Glutamatergic neuron (in vitro differentiated cells): ENCODE measurements at regions not wholly inside any gene's neighbourhood (a gene's known extent, or its start where the extent isn't known, plus 50 kb on each side); places are given as distances from the start of the nearest gene placed in this dataset.

ENCODE experiments used
- DNase-seq: peaks from one replicate; pipeline ENCODE4 v3.0.0; 2022
- H3K27ac Mint-ChIP-seq: one replicate; pipeline ENCODE4 v1.8.0; 2020; ENCODE audit warnings: mild to moderate bottlenecking, mixed read lengths, inconsistent platforms; ENCODE audit not compliant: unreplicated experiment
- H3K27me3 Mint-ChIP-seq: one replicate; pipeline ENCODE4 v1.8.0; 2020; ENCODE audit warnings: mild to moderate bottlenecking, moderate library complexity, mixed read lengths, inconsistent platforms; ENCODE audit not compliant: unreplicated experiment
- H3K36me3 Mint-ChIP-seq: one replicate; pipeline ENCODE4 v1.8.0; 2020; ENCODE audit warnings: mild to moderate bottlenecking, mixed read lengths, inconsistent platforms; ENCODE audit not compliant: unreplicated experiment
- H3K4me1 Mint-ChIP-seq: one replicate; pipeline ENCODE4 v1.8.0; 2020; ENCODE audit warnings: mild to moderate bottlenecking, low read depth, mixed read lengths, inconsistent platforms; ENCODE audit not compliant: unreplicated experiment
- H3K4me3 Mint-ChIP-seq: one replicate; pipeline ENCODE4 v1.8.0; 2020; ENCODE audit warnings: mild to moderate bottlenecking, mixed read lengths, inconsistent platforms; ENCODE audit not compliant: unreplicated experiment
- H3K9me3 Mint-ChIP-seq: one replicate; pipeline ENCODE4 v1.8.0; 2020; ENCODE audit warnings: mild to moderate bottlenecking, moderate library complexity, mixed read lengths, inconsistent platforms; ENCODE audit not compliant: unreplicated experiment
- TF ChIP-seq, protein P1 (sequence below): fragments of 200-600 bp; sonication (generic); IDR thresholded peaks from one replicate; pipeline ENCODE4 v1.5.0; 2021; ENCODE audit not compliant: partially characterized antibody, unreplicated experiment

DNA sequence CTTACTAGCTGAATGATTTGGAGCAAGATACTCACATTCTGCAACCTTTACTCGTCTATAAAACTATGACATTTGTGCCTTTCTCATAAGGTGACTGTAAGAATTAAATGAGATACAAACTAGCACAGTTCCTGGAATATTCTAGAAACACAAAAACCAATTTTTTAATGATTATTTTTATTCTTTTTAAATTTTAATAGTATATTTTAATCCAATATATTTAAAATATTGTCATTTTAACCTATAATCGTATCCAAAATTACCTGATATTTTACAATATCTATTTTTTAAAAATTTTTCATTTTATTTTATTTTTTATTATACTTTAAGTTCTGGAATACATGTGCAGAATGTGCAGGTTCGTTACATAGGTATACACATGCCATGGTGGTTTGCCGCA is 238.1 kb downstream of the OLFM4 start:
- H3K9me3 Mint-ChIP-seq, result peaks cover 5% of the 10 kb centered on the region
- DNase-seq, result no peak
- TF ChIP-seq, protein P1, sequence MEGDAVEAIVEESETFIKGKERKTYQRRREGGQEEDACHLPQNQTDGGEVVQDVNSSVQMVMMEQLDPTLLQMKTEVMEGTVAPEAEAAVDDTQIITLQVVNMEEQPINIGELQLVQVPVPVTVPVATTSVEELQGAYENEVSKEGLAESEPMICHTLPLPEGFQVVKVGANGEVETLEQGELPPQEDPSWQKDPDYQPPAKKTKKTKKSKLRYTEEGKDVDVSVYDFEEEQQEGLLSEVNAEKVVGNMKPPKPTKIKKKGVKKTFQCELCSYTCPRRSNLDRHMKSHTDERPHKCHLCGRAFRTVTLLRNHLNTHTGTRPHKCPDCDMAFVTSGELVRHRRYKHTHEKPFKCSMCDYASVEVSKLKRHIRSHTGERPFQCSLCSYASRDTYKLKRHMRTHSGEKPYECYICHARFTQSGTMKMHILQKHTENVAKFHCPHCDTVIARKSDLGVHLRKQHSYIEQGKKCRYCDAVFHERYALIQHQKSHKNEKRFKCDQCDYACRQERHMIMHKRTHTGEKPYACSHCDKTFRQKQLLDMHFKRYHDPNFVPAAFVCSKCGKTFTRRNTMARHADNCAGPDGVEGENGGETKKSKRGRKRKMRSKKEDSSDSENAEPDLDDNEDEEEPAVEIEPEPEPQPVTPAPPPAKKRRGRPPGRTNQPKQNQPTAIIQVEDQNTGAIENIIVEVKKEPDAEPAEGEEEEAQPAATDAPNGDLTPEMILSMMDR, result no peak
- no peaks in the 10 kb centered on the region for H3K4me1 Mint-ChIP-seq
- no peaks in the 10 kb centered on the region for H3K36me3 Mint-ChIP-seq
- no peak overlapping the region for H3K4me3 Mint-ChIP-seq
- no peaks in the 10 kb centered on the region for H3K27me3 Mint-ChIP-seq
- no peak overlapping the region for H3K27ac Mint-ChIP-seq

DNA sequence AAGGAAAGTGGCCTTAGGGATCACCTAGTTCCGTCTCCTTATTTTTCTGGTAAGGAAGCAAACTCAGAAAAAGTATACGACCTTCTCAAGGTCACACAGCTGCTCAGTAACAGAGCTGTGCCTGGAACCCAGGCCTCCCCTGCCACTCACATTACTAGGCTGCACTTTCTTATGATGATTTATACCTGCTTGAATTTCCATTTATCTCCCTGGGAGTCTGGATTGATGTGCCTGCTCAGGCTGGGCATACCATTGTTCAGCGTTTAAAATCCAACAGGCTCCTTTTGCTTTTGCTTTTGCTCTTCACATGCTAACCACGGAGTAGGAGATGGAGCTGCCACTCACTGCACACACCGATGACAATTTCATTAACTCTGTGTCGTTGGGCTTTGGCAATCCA is 241.0 kb downstream of the OLFM4 start:
- H3K27ac Mint-ChIP-seq, result no peak overlapping the region
- H3K27me3 Mint-ChIP-seq, result no peaks in the 10 kb centered on the region
- H3K4me1 Mint-ChIP-seq, result no peaks in the 10 kb centered on the region
- no peak for DNase-seq
- TF ChIP-seq, protein P1, result no peak
- H3K36me3 Mint-ChIP-seq, result no peaks in the 10 kb centered on the region
- no peak overlapping the region for H3K4me3 Mint-ChIP-seq
- peaks cover 5% of the 10 kb centered on the region for H3K9me3 Mint-ChIP-seq

DNA sequence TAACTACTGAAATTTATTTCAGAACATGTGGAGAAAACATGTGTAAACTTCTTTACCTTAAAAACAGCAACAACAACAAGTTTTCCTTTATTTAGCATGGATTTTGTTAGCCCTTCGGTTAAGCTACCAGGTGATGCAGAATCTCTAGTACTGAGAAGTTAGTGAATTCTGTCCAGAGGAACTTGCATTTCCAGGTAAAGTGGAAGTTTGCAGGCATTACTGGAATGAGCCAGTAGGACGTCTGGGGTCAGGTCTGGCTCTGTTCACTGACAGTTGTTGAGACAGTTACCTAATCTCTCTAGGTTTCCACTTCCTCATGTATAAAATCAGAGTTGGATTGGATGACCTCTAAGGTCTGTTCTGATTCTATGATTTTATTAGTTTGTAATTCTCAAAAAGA is 244.3 kb downstream of the OLFM4 start:
- H3K4me1 Mint-ChIP-seq, result no peaks in the 10 kb centered on the region
- TF ChIP-seq, protein P1, result no peak
- no peak for DNase-seq
- H3K27me3 Mint-ChIP-seq, result no peaks in the 10 kb centered on the region
- H3K9me3 Mint-ChIP-seq, result peaks cover 3% of the 10 kb centered on the region
- H3K36me3 Mint-ChIP-seq, result no peaks in the 10 kb centered on the region
- no peak overlapping the region for H3K27ac Mint-ChIP-seq
- H3K4me3 Mint-ChIP-seq, result no peak overlapping the region

DNA sequence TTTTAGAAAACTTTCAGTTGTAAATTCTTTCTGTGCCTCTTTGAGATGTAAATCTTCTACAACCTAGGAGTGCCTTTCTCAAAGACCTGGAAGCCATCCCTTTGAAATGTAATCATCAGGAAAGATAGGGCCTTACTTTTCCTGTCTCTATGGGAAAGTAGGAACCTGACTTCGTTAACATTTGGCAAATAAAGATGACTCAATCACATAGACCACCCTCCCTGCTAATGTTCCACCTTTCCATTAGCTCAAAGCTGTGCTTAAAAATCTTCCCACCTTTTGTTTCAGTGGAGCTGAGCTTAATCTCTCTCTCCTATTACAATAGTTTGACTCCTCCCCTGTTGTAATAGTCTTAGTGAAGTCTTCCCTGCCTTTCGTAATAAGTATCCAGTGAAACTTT is 247.7 kb downstream of the OLFM4 start:
- Mint-ChIP-seq H3K27me3 (no peaks in the 10 kb centered on the region), H3K27ac (no peak overlapping the region), H3K36me3 (no peaks in the 10 kb centered on the region), H3K4me3 (no peak overlapping the region), H3K9me3 (no peaks in the 10 kb centered on the region), H3K4me1 (no peaks in the 10 kb centered on the region)
- TF ChIP-seq, protein P1, result no peak
- no peak for DNase-seq

DNA sequence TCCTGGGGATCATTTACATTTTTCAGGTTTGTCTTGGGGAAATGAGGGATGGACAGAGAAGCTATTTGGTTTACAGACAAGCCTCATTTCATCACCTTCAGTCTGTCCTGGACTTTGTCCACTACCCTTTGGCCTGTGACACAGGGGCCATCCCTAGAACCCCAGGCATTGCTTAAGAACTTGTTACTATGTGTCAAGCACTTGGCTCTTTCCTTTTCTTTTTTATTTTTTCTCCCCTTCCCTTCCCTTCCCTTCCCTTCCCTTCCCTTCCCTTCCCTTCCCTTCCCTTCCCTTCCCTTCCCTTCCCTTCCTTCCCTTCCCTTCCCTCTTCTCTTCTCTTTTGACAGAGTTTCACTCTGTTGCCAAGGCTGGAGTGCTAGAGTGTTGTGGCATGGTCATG is 253.1 kb downstream of the OLFM4 start:
- no peaks in the 10 kb centered on the region for H3K36me3 Mint-ChIP-seq
- H3K27me3 Mint-ChIP-seq, result peaks cover 4% of the 10 kb centered on the region
- no peak overlapping the region for H3K27ac Mint-ChIP-seq
- H3K4me1 Mint-ChIP-seq, result no peaks in the 10 kb centered on the region
- no peak for DNase-seq
- H3K9me3 Mint-ChIP-seq, result no peaks in the 10 kb centered on the region
- no peak overlapping the region for H3K4me3 Mint-ChIP-seq
- TF ChIP-seq, protein P1, result no peak
